ENCODE measurements at regions not wholly inside any gene's neighbourhood (a gene's known extent, or its start where the extent isn't known, plus 50 kb on each side); places are given as distances from the start of the nearest gene placed in this dataset.
A peak's percentile ranks its signal among the peaks of the same experiment; 100 is the strongest.

DNA sequence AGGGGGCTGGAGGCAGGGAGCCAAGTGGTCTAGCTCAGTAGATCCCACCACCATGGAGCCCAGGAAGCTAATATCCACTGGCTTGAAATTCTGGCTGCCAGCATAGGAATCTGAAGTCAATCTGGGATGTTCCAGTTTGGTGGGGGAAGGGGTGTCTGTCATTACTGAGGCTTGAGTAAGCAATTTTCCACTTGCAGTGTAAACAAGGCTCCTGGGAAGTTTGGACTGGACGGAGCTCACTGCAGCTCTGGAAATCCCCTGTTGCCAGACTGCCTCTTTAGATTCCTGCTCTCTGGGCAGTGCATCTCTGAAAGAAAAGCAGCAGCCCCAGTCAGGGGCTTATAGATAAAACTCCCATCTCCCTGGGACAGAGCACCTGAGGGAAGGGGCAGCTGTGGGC, 349.2 kb upstream of the KLHL1 start:
- DNase-seq: no peak

- DNase-seq: no peak
Measured at GRCh38 chr13:70448820-70449219, 340.6 kb upstream of the KLHL1 start.

DNA sequence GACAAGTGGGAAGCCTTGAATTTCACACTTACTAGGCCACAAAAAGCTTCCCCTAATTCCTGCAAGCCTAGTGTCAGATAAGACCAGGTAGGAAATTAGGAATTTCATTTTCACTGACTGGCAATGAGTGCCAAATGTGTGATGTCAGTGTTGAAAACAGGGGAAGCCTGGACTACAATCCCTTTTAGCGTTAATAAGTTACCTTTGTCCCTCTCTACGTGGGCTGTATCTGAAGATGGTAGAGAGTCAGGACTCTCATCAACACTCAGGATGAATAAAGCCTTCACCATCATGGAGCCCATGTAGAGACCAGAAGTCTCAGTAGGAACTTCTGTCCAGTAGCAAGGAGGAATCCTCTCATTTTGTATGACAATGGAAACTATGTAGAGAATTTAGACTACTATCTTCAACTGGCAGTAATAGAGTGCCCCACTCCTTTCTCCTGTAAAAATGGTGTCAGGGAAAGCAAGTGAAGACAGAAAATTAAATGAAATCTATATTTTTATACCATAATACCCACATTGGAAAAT, 324.1 kb upstream of the KLHL1 start:
- DNase-seq: no peak

DNA sequence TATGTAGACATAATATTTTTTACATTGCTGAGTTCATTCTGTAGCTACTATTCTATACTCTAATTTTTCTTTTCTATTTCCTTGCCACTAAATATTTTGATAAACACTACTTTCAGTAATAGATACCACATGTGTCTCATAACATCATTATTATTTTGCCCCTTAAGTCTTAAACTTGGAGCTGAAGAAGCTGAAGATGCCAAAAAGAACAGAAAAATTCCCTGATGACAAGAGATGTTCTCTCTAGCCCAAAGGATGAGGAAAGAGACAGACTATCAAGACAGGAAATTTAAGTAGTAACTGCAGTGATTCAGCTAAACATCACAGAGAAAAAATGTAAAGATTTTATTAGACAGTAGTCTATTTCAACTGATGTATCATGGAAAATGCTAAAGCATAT, 322.0 kb upstream of the KLHL1 start:
- DNase-seq: no peak

DNA sequence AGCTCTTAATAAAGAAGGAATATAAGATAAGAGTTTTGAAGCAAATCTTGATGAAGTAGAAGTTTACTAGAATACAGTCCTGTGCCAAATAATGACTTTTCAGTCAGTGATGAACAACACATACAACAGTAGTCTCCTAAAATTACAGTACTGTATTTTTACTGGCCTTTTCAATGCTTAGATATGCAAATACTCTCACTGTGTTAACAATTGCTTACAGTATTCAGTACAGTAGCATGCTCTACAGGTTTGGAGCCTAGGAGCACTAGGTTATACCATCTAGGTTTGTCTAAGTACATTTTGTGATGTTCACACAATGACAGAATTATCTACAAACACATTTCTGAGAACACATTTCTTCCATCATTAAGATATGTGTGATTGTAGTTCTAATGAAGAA, 316.7 kb upstream of the KLHL1 start:
- DNase-seq: no peak

GRCh38 chr13:70424428-70424827, 316.2 kb upstream of the KLHL1 start:
- DNase-seq: no peak

GRCh38 chr13:70415136-70415535, 306.9 kb upstream of the KLHL1 start:
- no peak for DNase-seq

DNA sequence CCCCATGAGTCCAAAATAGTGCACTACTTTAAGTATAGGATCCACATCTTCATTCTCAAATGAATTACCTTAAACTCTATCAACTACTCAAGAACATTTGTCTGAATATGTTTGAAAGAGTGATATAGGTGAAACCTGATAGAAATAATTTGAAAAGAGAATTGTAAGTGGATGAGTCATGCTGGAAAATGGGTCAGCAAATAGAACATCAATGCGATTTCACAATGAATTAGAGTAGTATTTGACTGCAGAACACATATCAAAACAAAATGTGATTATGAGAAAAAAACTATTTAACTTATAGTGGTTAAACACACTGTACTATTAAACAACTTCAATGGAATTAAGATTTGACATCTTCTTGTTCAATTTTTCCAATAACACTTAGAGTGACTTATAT, 300.6 kb upstream of the KLHL1 start:
- no peak for DNase-seq

DNA sequence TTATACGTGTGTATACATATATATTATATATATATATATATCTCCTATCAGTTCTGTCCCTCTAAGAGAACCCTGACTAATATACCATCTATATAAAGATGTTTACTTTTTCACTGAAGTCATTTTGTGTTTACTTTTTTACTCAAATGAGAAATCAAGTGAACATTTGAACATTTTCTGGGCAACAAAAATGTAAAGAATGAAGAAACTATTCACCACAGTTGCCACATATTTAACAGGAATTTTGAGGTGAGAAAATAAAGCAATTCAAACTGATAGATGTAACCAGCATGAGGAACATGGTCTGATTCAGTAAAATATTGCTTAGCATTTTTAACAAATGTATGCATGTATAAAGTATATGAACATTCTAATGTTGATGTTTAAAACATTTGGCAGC, 299.2 kb upstream of the KLHL1 start:
- no peak for DNase-seq

GRCh38 chr13:70405266-70405665, 297.0 kb upstream of the KLHL1 start:
- no peak for DNase-seq

GRCh38 chr13:70394031-70394548, 285.8 kb upstream of the KLHL1 start:
- DNase-seq: no peak

- DNase-seq: peak; percentile 70
Measured at GRCh38 chr13:70391678-70392077, 283.4 kb upstream of the KLHL1 start.

DNA sequence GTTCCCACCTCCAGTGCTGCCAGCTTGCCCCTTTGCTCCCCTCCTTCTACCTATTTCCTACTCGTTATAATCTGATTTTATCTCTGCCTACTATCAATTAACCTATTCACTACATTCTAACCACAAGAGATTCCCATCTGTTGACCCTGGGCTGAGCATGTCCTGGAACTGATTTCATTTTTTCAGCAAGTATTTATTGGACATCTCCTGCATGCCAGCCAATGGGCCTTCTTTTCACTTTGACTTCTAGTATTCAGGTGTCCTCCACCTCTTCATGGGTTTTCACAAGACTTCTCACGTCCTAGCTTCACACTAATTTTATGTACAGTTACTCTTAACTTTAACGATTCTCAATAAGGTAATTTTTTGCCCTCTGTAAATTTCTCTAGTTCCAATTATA, 282.7 kb upstream of the KLHL1 start:
- no peak for DNase-seq

- DNase-seq: no peak
Measured at GRCh38 chr13:70390064-70390463, 281.8 kb upstream of the KLHL1 start.

- no peak for DNase-seq
Measured at GRCh38 chr13:70388935-70389334, 280.7 kb upstream of the KLHL1 start.

DNA sequence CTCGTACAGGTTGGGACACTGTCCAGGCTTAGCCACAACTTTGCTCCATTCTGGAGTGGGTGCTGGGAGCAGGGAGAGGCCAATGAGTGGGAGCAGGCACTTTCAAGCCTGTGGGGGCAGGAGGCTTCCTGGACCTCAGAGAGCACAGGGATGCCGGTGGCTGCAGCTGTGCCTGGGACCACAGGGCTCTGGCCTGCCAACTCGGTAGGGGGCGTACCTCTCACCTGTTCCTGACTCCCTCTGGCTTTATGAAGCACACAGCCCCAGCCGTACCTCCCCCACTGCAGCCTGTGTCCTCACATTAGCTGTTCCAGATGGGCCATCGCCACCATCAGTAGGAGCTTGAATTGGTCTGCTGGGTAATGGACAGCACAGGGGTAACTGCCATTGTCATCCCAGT, 278.7 kb upstream of the KLHL1 start:
- no peak for DNase-seq

- DNase-seq: no peak
Measured at GRCh38 chr13:70385852-70386251, 277.6 kb upstream of the KLHL1 start.

GRCh38 chr13:70384156-70384555, 275.9 kb upstream of the KLHL1 start:
- no peak for DNase-seq

GRCh38 chr13:70380809-70381208, 272.6 kb upstream of the KLHL1 start:
- DNase-seq: no peak

GRCh38 chr13:70375718-70376117, 267.5 kb upstream of the KLHL1 start:
- DNase-seq: no peak

GRCh38 chr13:70370924-70371323, 262.7 kb upstream of the KLHL1 start:
- DNase-seq: no peak

- DNase-seq: no peak
Measured at GRCh38 chr13:70366720-70367119, 258.5 kb upstream of the KLHL1 start.

DNA sequence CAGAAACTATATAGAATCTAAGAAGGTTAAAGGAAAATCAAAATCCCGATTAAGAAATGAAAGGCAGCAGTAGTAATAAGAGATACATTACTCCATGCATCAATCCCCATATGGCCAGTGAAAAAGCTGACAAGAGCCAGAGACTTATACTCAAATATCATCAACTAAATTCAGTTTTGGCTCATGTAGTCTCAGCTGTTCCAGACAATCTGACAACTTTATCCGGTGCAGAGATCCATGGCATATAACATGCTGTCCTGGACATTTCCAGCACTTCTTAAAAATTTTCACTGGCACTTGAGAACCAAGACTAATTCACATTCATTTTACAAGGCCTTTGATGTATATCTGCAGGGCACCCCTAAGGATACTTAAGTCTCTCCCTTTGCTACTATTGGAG, 255.7 kb upstream of the KLHL1 start:
- DNase-seq: no peak

- DNase-seq: no peak
Measured at GRCh38 chr13:70362820-70363570, 254.7 kb upstream of the KLHL1 start.

DNA sequence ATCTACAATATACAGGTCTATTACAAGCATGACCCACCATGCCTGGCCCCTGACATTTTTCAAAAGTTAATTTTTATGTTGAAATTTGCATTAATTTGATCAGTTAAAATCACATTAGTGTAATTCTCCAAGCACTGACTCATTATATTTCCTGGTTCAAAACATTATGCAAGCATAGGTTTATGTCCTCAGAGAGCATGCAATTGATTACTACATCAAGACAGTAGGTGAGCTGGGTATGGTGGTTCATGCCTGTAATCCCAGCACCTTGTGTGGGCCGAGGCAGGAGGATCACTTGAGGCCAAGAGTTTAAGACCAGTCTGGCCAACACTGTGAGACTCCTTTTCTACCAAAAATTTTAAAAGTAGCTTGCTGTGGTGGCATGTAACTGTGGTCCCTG, 248.8 kb upstream of the KLHL1 start:
- DNase-seq: no peak
